ENCODE measurements at regions not wholly inside any gene's neighbourhood (a gene's known extent, or its start where the extent isn't known, plus 50 kb on each side); places are given as distances from the start of the nearest gene placed in this dataset.
"Not testable (repeated sequence)": the region's sequence is repeated elsewhere in the genome, so short reads cannot be mapped to it uniquely, and the experiment has no call there.

GRCh38 chr6:114936080-114936479 lies 593.3 kb upstream of the HS3ST5 start:
- DNase-seq (ENCODE audit: low spot score), result no peak
- H3K4me3 Mint-ChIP-seq (ENCODE audit: low read depth), result no peak overlapping the region
- intact Hi-C loops (cut with micrococcal nuclease), result no loop called here
- H3K9me3 Mint-ChIP-seq, result peaks cover 25% of the 10 kb centered on the region
- H3K27ac Mint-ChIP-seq, result no peak overlapping the region
- no peaks in the 10 kb centered on the region for H3K36me3 Mint-ChIP-seq (ENCODE audit: low read depth)
- H3K4me1 Mint-ChIP-seq (ENCODE audit: low read depth), result no peaks in the 10 kb centered on the region
- no peaks in the 10 kb centered on the region for H3K27me3 Mint-ChIP-seq (ENCODE audit: low read depth)

- Mint-ChIP-seq H3K4me3 (ENCODE audit: low read depth) (no peak overlapping the region), H3K9me3 (peaks cover 37% of the 10 kb centered on the region), H3K36me3 (ENCODE audit: low read depth) (no peaks in the 10 kb centered on the region), H3K27ac (no peak overlapping the region), H3K27me3 (ENCODE audit: low read depth) (no peaks in the 10 kb centered on the region), H3K4me1 (ENCODE audit: low read depth) (no peaks in the 10 kb centered on the region)
- intact Hi-C loops (cut with micrococcal nuclease), result no loop called here
- DNase-seq (ENCODE audit: low spot score), result no peak
Measured at GRCh38 chr6:114934079-114934478, 591.3 kb upstream of the HS3ST5 start.

GRCh38 chr6:114928731-114929130 lies 585.9 kb upstream of the HS3ST5 start:
- intact Hi-C loops (cut with micrococcal nuclease); DNase-seq (ENCODE audit: low spot score); H3K27ac Mint-ChIP-seq; H3K27me3 Mint-ChIP-seq (ENCODE audit: low read depth); H3K36me3 Mint-ChIP-seq (ENCODE audit: low read depth); H3K4me1 Mint-ChIP-seq (ENCODE audit: low read depth); H3K4me3 Mint-ChIP-seq (ENCODE audit: low read depth): not testable (repeated sequence)
- H3K9me3 Mint-ChIP-seq, result peaks cover 54% of the 10 kb centered on the region

- Mint-ChIP-seq H3K27ac (no peak overlapping the region), H3K9me3 (peaks cover 39% of the 10 kb centered on the region), H3K27me3 (ENCODE audit: low read depth) (no peaks in the 10 kb centered on the region), H3K36me3 (ENCODE audit: low read depth) (no peaks in the 10 kb centered on the region), H3K4me1 (ENCODE audit: low read depth) (no peaks in the 10 kb centered on the region), H3K4me3 (ENCODE audit: low read depth) (no peak overlapping the region)
- intact Hi-C loops (cut with micrococcal nuclease), result no loop called here
- DNase-seq (ENCODE audit: low spot score), result no peak
Measured at GRCh38 chr6:114906096-114906495, 563.3 kb upstream of the HS3ST5 start.

GRCh38 chr6:114897536-114897935 lies 554.7 kb upstream of the HS3ST5 start:
- H3K9me3 Mint-ChIP-seq, result peaks cover 27% of the 10 kb centered on the region
- no peaks in the 10 kb centered on the region for H3K36me3 Mint-ChIP-seq (ENCODE audit: low read depth)
- no peak for DNase-seq (ENCODE audit: low spot score)
- intact Hi-C loops (cut with micrococcal nuclease), result no loop called here
- no peak overlapping the region for H3K27ac Mint-ChIP-seq
- H3K4me1 Mint-ChIP-seq (ENCODE audit: low read depth), result no peaks in the 10 kb centered on the region
- H3K27me3 Mint-ChIP-seq (ENCODE audit: low read depth), result no peaks in the 10 kb centered on the region
- no peak overlapping the region for H3K4me3 Mint-ChIP-seq (ENCODE audit: low read depth)

- Mint-ChIP-seq H3K36me3 (ENCODE audit: low read depth) (no peaks in the 10 kb centered on the region), H3K4me3 (ENCODE audit: low read depth) (no peak overlapping the region), H3K27ac (no peak overlapping the region), H3K9me3 (peaks cover 3% of the 10 kb centered on the region), H3K27me3 (ENCODE audit: low read depth) (no peaks in the 10 kb centered on the region), H3K4me1 (ENCODE audit: low read depth) (no peaks in the 10 kb centered on the region)
- intact Hi-C loops (cut with micrococcal nuclease), result no loop called here
- DNase-seq (ENCODE audit: low spot score), result no peak
Measured at GRCh38 chr6:114892211-114892610, 549.4 kb upstream of the HS3ST5 start.

- Mint-ChIP-seq H3K4me3 (ENCODE audit: low read depth) (no peak overlapping the region), H3K4me1 (ENCODE audit: low read depth) (no peaks in the 10 kb centered on the region), H3K36me3 (ENCODE audit: low read depth) (no peaks in the 10 kb centered on the region), H3K9me3 (peaks cover 3% of the 10 kb centered on the region), H3K27me3 (ENCODE audit: low read depth) (no peaks in the 10 kb centered on the region), H3K27ac (no peak overlapping the region)
- intact Hi-C loops (cut with micrococcal nuclease), result no loop called here
- no peak for DNase-seq (ENCODE audit: low spot score)
Measured at GRCh38 chr6:114888241-114888640, 545.4 kb upstream of the HS3ST5 start.

GRCh38 chr6:114886670-114887436 lies 544.0 kb upstream of the HS3ST5 start:
- no peaks in the 10 kb centered on the region for H3K4me1 Mint-ChIP-seq (ENCODE audit: low read depth)
- no peaks in the 10 kb centered on the region for H3K9me3 Mint-ChIP-seq
- H3K27me3 Mint-ChIP-seq (ENCODE audit: low read depth), result no peaks in the 10 kb centered on the region
- H3K27ac Mint-ChIP-seq, result no peak overlapping the region
- H3K4me3 Mint-ChIP-seq (ENCODE audit: low read depth), result no peak overlapping the region
- no peaks in the 10 kb centered on the region for H3K36me3 Mint-ChIP-seq (ENCODE audit: low read depth)
- DNase-seq (ENCODE audit: low spot score), result no peak
- intact Hi-C loops (cut with micrococcal nuclease), result no loop called here

- no peak overlapping the region for H3K27ac Mint-ChIP-seq
- H3K4me3 Mint-ChIP-seq (ENCODE audit: low read depth), result no peak overlapping the region
- no peaks in the 10 kb centered on the region for H3K27me3 Mint-ChIP-seq (ENCODE audit: low read depth)
- H3K36me3 Mint-ChIP-seq (ENCODE audit: low read depth), result no peaks in the 10 kb centered on the region
- H3K4me1 Mint-ChIP-seq (ENCODE audit: low read depth), result no peaks in the 10 kb centered on the region
- intact Hi-C loops (cut with micrococcal nuclease), result no loop called here
- DNase-seq (ENCODE audit: low spot score), result no peak
- peaks cover 4% of the 10 kb centered on the region for H3K9me3 Mint-ChIP-seq
Measured at GRCh38 chr6:114879693-114880092, 536.9 kb upstream of the HS3ST5 start.

GRCh38 chr6:114878091-114878490 lies 535.3 kb upstream of the HS3ST5 start:
- DNase-seq (ENCODE audit: low spot score), result no peak
- Mint-ChIP-seq H3K4me1 (ENCODE audit: low read depth) (no peaks in the 10 kb centered on the region), H3K27ac (no peak overlapping the region), H3K9me3 (peaks cover 8% of the 10 kb centered on the region), H3K27me3 (ENCODE audit: low read depth) (no peaks in the 10 kb centered on the region), H3K36me3 (ENCODE audit: low read depth) (no peaks in the 10 kb centered on the region), H3K4me3 (ENCODE audit: low read depth) (no peak overlapping the region)
- intact Hi-C loops (cut with micrococcal nuclease), result no loop called here

- H3K36me3 Mint-ChIP-seq (ENCODE audit: low read depth), result no peaks in the 10 kb centered on the region
- H3K4me1 Mint-ChIP-seq (ENCODE audit: low read depth), result no peaks in the 10 kb centered on the region
- no peak overlapping the region for H3K27ac Mint-ChIP-seq
- intact Hi-C loops (cut with micrococcal nuclease), result no loop called here
- DNase-seq (ENCODE audit: low spot score), result no peak
- no peak overlapping the region for H3K4me3 Mint-ChIP-seq (ENCODE audit: low read depth)
- H3K27me3 Mint-ChIP-seq (ENCODE audit: low read depth), result no peaks in the 10 kb centered on the region
- peaks cover 8% of the 10 kb centered on the region for H3K9me3 Mint-ChIP-seq
Measured at GRCh38 chr6:114874410-114874809, 531.6 kb upstream of the HS3ST5 start.

- H3K36me3 Mint-ChIP-seq (ENCODE audit: low read depth); H3K9me3 Mint-ChIP-seq; H3K4me3 Mint-ChIP-seq (ENCODE audit: low read depth); H3K27ac Mint-ChIP-seq; DNase-seq (ENCODE audit: low spot score); H3K27me3 Mint-ChIP-seq (ENCODE audit: low read depth); H3K4me1 Mint-ChIP-seq (ENCODE audit: low read depth); intact Hi-C loops (cut with micrococcal nuclease): not testable (repeated sequence)
Measured at GRCh38 chr6:114865506-114865905, 522.7 kb upstream of the HS3ST5 start.

GRCh38 chr6:114863610-114864009 lies 520.8 kb upstream of the HS3ST5 start:
- intact Hi-C loops (cut with micrococcal nuclease), result no loop called here
- H3K9me3 Mint-ChIP-seq, result peaks cover 14% of the 10 kb centered on the region
- H3K4me3 Mint-ChIP-seq (ENCODE audit: low read depth), result no peak overlapping the region
- no peak for DNase-seq (ENCODE audit: low spot score)
- H3K27ac Mint-ChIP-seq, result no peak overlapping the region
- no peaks in the 10 kb centered on the region for H3K36me3 Mint-ChIP-seq (ENCODE audit: low read depth)
- H3K4me1 Mint-ChIP-seq (ENCODE audit: low read depth), result no peaks in the 10 kb centered on the region
- H3K27me3 Mint-ChIP-seq (ENCODE audit: low read depth), result no peaks in the 10 kb centered on the region

- H3K27me3 Mint-ChIP-seq (ENCODE audit: low read depth), result no peaks in the 10 kb centered on the region
- H3K4me1 Mint-ChIP-seq (ENCODE audit: low read depth), result no peaks in the 10 kb centered on the region
- no peaks in the 10 kb centered on the region for H3K36me3 Mint-ChIP-seq (ENCODE audit: low read depth)
- H3K4me3 Mint-ChIP-seq (ENCODE audit: low read depth), result no peak overlapping the region
- DNase-seq (ENCODE audit: low spot score), result no peak
- peaks cover 14% of the 10 kb centered on the region for H3K9me3 Mint-ChIP-seq
- no peak overlapping the region for H3K27ac Mint-ChIP-seq
- intact Hi-C loops (cut with micrococcal nuclease), result no loop called here
Measured at GRCh38 chr6:114862819-114863218, 520.0 kb upstream of the HS3ST5 start.

Measured in activated T-helper 2 cell treated with anti-CD3 and anti-CD28 coated beads, Interferon-gamma antibody, Interleukin-2, Interleukin-4, amounts not matched to agents 10 μg/mL and 5 μg/mL and 100 μg/mL, durations not matched to agents 14 hours and 24 hours and 36 hours (primary cell).